WERI-Rb-1 (cell line): ENCODE measurements at regions not wholly inside any gene's neighbourhood (a gene's known extent, or its start where the extent isn't known, plus 50 kb on each side); places are given as distances from the start of the nearest gene placed in this dataset.

Experiments
- DNase-seq: peaks from one replicate; pipeline ENCODE4 v3.0.0-alpha.2; 2020
- H3K27ac ChIP-seq: fragments of 250-450 bp; sonication (Bioruptor Pico); 2 replicates; pipeline ENCODE4 v1.5.1; 2020; ENCODE audit warnings: mild to moderate bottlenecking, moderate library complexity
- H3K27me3 ChIP-seq: fragments of 250-450 bp; sonication (Bioruptor Pico); 2 replicates; pipeline ENCODE4 v1.5.1; 2021; ENCODE audit warnings: mild to moderate bottlenecking, low read depth, moderate library complexity; ENCODE audit not compliant: insufficient read depth, severe bottlenecking
- H3K36me3 ChIP-seq: fragments of 250-450 bp; sonication (Bioruptor Pico); 2 replicates; pipeline ENCODE4 v1.5.1; 2020; ENCODE audit warnings: mild to moderate bottlenecking, moderate library complexity
- H3K4me3 ChIP-seq: 2 replicates; pipeline ENCODE4 v1.5.1; 2011; ENCODE audit warnings: low read depth, mild to moderate bottlenecking, control low read depth, low read length
- H3K9me3 ChIP-seq: fragments of 250-450 bp; sonication (Bioruptor Pico); 2 replicates; pipeline ENCODE4 v1.5.1; 2021; ENCODE audit warnings: mild to moderate bottlenecking, moderate library complexity; ENCODE audit not compliant: severe bottlenecking
- TF ChIP-seq, protein P1 (sequence below): IDR thresholded peaks from 2 replicates; pipeline ENCODE4 v1.5.1; 2011; ENCODE audit warnings: low read depth, mild to moderate bottlenecking, control low read depth, inconsistent platforms, low read length

- no peaks in the 10 kb centered on the region for H3K36me3 ChIP-seq
- no peaks in the 10 kb centered on the region for H3K9me3 ChIP-seq
- no peak overlapping the region for H3K27ac ChIP-seq
- no peak for DNase-seq
- no peaks in the 10 kb centered on the region for H3K27me3 ChIP-seq
- TF ChIP-seq, protein P1, sequence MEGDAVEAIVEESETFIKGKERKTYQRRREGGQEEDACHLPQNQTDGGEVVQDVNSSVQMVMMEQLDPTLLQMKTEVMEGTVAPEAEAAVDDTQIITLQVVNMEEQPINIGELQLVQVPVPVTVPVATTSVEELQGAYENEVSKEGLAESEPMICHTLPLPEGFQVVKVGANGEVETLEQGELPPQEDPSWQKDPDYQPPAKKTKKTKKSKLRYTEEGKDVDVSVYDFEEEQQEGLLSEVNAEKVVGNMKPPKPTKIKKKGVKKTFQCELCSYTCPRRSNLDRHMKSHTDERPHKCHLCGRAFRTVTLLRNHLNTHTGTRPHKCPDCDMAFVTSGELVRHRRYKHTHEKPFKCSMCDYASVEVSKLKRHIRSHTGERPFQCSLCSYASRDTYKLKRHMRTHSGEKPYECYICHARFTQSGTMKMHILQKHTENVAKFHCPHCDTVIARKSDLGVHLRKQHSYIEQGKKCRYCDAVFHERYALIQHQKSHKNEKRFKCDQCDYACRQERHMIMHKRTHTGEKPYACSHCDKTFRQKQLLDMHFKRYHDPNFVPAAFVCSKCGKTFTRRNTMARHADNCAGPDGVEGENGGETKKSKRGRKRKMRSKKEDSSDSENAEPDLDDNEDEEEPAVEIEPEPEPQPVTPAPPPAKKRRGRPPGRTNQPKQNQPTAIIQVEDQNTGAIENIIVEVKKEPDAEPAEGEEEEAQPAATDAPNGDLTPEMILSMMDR, result no peak
- H3K4me3 ChIP-seq, result no peak overlapping the region
These were observed 151.3 kb upstream of the DCN start for GRCh38 chr12:91333966-91334365.

GRCh38 chr12:91332302-91332701, 149.7 kb upstream of the DCN start:
- H3K36me3 ChIP-seq, result no peaks in the 10 kb centered on the region
- no peak overlapping the region for H3K27ac ChIP-seq
- no peak overlapping the region for H3K4me3 ChIP-seq
- DNase-seq, result no peak
- TF ChIP-seq, protein P1, result no peak
- no peaks in the 10 kb centered on the region for H3K9me3 ChIP-seq
- no peaks in the 10 kb centered on the region for H3K27me3 ChIP-seq

DNA sequence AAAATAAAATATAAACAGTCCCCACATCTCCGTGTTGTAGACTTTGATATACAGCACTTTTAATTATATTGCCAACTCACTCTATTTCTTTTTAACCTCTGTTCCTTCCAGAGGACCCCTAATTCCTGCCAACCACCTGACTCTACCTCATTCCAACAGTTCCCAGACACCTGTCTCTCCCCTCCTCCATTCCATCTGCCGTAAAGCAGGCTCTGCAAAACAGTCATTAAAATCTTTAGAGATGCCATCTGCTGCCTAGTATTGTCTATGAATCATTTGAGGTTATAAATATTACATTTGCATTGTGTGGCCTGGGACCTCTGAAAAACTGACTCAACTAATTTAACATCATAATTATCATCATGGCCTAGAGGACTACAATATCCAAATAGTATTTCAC, 148.8 kb upstream of the DCN start:
- Histone ChIP-seq H3K27ac (no peak overlapping the region), H3K4me3 (no peak overlapping the region), H3K27me3 (no peaks in the 10 kb centered on the region), H3K9me3 (no peaks in the 10 kb centered on the region), H3K36me3 (no peaks in the 10 kb centered on the region)
- peak; percentile 30 for DNase-seq
- TF ChIP-seq, protein P1, result no peak

DNA sequence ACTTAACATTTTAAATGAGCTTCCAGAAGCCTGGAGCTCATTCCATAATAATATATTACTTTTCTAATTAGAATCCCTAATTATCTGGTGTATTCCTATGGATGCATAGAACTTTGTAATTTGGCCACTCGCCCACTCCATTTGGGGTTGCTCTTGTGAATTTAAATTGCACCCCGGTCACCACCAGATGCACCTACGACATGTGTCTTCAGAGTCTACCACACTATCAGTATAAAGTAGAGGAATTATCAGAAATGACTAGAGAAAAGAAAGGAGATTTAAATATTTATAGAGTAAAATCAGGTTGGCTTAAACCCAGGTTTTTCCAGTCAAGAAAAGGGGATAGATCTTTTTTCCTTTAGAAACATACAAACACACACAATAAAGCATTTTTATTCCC, 145.8 kb upstream of the DCN start:
- Histone ChIP-seq H3K27ac (no peak overlapping the region), H3K27me3 (no peaks in the 10 kb centered on the region), H3K9me3 (no peaks in the 10 kb centered on the region), H3K36me3 (no peaks in the 10 kb centered on the region), H3K4me3 (no peak overlapping the region)
- TF ChIP-seq, protein P1, result no peak
- DNase-seq, result no peak

DNA sequence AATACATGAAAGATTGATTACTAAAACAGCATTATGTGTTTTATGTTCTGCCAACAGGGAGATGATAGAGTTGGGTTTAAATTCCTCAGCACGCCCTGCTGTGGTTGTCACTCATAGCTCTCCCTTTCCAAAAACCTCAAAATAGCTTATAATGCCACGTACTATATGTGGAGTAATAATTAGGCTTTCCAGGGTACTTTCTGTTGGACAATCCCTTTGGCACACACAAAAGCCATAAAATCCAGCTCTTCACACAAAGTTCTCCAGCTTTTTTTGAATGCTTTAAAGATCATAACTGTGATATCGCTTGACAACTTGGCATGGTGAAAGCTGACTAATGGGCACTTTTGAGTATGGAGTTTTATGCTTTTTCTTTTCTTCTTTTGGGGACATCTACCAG, 145.3 kb upstream of the DCN start:
- DNase-seq, result no peak
- TF ChIP-seq, protein P1, result no peak
- Histone ChIP-seq H3K9me3 (no peaks in the 10 kb centered on the region), H3K4me3 (no peak overlapping the region), H3K36me3 (no peaks in the 10 kb centered on the region), H3K27me3 (no peaks in the 10 kb centered on the region), H3K27ac (no peak overlapping the region)

DNA sequence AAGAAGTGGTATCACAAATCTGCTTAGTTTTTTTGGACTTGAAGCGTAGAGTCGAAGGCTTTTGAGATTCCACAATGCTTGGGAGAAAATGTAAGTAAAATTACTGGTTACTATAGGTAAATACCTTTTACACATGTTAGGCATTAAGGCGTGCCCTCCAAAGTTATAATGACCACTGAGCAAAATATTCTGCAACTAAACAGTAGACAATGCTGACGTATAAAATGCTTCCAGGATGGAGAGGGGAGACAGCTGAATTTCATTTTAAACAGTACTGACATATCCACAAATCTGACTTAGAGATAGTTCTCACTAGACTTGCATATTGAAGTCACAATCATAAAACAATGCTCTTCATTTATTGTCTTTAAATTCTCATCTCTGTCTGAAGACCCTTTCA, 144.5 kb upstream of the DCN start:
- TF ChIP-seq, protein P1, result no peak
- no peaks in the 10 kb centered on the region for H3K27me3 ChIP-seq
- no peak overlapping the region for H3K27ac ChIP-seq
- no peaks in the 10 kb centered on the region for H3K36me3 ChIP-seq
- H3K9me3 ChIP-seq, result no peaks in the 10 kb centered on the region
- DNase-seq, result no peak
- H3K4me3 ChIP-seq, result no peak overlapping the region
